ENCODE measurements at regions not wholly inside any gene's neighbourhood (a gene's known extent, or its start where the extent isn't known, plus 50 kb on each side); places are given as distances from the start of the nearest gene placed in this dataset.

- no peak for TF ChIP-seq YY1 (IDR thresholded peaks at IDR 0.05; ENCODE audit: insufficient read depth, insufficient read length)
- no peak for TF ChIP-seq SUZ12 (IDR thresholded peaks at IDR 0.05; ENCODE audit: extremely low read depth, insufficient read depth, insufficient read length)
Observed at GRCh38 chr14:48693793-48694192, 892.4 kb downstream of the RPS29 start.
